Fibroblast of skin of back (primary cell): ENCODE measurements at regions not wholly inside any gene's neighbourhood (a gene's known extent, or its start where the extent isn't known, plus 50 kb on each side); places are given as distances from the start of the nearest gene placed in this dataset.
"Not testable (repeated sequence)": the region's sequence is repeated elsewhere in the genome, so short reads cannot be mapped to it uniquely, and the experiment has no call there.

Experiments used
- DNase-seq: peaks from one replicate; pipeline ENCODE4 v3.0.0-alpha.2; 2013

- DNase-seq: no peak
Observed at GRCh38 chr5:136453986-136454758, 88.8 kb upstream of the TRPC7 start.

DNA sequence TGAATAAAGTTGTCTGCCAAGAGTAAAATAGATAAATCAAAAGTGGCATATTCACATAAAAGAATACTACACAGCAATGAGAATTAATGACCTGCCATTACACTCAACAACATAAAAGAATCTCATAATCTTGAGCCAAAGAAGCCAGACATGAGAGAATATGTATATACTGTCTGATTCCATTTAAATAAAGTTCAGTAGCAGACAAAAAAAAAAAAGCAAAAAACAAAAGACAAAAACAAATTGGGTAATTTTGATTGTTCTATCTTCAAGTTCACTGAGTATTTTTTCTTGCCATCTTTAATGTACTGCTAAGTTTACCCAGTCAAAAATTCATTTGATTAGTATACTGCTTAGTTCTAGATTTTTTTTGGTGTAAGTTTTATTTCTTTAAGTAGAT, 87.9 kb upstream of the TRPC7 start:
- DNase-seq: no peak

DNA sequence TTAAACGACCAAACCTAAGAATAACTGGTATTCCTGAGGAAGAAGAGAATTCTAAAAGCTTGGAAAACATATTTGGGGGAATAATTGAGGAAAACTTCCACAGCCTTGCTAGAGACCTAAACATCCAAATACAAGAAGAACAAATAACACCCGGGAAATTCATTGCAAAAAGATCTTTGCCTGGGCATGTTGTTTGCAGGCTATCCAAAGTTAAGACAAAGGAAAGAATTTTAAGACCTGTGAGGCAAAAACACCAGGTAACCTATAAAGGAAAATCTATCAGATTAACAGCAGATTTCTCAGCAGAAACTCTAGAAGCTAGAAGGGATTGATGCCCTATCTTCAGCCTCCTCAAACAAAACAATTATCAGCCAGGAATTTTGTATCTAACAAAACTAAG, 82.2 kb upstream of the TRPC7 start:
- DNase-seq: not testable (repeated sequence)

DNA sequence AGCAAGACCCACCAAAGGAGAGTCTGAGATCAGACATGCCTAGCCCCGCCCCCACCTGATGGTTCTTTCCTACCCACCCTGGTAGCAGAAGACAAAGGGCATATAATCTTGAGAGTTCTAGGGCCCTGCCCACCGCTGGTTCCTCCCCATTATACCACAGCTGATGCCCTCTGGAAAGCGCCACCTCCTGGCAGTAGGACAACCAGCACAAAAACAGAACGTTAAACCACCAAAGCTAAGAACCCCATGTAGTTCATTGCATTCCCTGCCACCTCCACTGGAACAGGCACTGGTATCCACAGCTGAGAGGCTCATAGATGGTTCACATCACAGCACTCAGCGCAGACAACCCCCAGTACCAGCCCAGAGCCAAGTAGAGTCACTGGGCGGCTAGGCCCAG, 81.2 kb upstream of the TRPC7 start:
- no peak for DNase-seq

- DNase-seq: not testable (repeated sequence)
Observed at GRCh38 chr5:136444099-136444498, 78.8 kb upstream of the TRPC7 start.

GRCh38 chr5:136439367-136439766, 74.0 kb upstream of the TRPC7 start:
- DNase-seq: no peak

- DNase-seq: no peak
Observed at GRCh38 chr5:136435946-136436543, 70.7 kb upstream of the TRPC7 start.

DNA sequence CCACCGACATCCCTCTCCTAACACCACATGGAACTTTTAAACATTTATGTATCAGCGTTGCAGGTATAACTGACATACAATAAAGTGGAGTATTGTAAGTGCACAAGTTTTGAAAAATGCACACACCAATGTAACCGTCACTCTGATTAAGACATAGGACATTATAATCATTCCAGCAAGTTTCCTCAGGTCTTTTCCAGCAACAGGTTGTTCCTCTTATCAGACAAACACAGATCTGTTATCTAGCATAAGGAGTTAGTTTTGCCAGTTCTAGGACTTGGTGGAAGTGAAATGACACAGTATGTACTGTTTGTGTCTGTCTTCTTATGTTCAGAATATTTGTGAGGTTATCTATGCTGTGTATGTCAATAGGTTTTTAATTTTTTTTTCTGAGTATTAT, 69.5 kb upstream of the TRPC7 start:
- DNase-seq: no peak

DNA sequence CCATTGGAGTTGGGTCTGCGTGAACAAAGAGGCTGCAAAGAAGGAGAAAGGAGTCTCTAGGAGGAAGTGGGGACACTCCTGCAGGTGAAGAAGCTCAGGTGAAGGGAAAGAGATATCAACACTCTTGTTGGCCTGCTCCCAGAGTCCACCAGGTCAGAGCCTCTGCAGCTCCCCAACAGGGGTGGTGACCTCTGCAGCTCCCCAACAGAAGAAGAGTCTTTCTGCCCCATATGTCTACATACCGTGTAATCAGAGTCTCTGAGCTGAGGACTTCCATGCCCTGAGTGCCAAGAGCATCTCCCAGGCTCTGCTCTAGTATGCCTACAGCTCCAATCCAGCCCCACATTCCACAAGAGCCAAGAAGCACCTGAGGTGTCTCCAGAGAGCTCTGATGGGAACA, 67.4 kb upstream of the TRPC7 start:
- no peak for DNase-seq

DNA sequence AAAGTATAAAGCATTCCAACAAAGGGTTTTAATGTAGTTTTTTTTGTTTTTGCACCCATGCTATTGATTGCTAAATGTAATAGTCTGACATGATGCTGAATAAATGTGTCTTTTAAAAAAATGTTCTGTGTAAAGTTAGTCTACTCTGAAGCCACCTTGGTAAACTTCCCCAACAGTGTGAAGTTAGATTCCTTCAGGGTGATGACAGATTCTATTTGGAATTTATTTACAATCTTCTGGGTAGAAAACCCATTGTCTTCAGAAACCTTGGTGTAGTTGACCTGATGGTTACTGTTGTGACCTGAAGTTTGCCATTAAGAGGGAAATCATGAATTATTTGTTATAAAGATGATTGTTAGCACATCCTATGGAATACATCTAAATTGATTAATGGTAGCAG, 64.7 kb upstream of the TRPC7 start:
- DNase-seq: no peak

GRCh38 chr5:136427426-136427825, 62.1 kb upstream of the TRPC7 start:
- no peak for DNase-seq

GRCh38 chr5:136425921-136426320, 60.6 kb upstream of the TRPC7 start:
- DNase-seq: no peak

DNA sequence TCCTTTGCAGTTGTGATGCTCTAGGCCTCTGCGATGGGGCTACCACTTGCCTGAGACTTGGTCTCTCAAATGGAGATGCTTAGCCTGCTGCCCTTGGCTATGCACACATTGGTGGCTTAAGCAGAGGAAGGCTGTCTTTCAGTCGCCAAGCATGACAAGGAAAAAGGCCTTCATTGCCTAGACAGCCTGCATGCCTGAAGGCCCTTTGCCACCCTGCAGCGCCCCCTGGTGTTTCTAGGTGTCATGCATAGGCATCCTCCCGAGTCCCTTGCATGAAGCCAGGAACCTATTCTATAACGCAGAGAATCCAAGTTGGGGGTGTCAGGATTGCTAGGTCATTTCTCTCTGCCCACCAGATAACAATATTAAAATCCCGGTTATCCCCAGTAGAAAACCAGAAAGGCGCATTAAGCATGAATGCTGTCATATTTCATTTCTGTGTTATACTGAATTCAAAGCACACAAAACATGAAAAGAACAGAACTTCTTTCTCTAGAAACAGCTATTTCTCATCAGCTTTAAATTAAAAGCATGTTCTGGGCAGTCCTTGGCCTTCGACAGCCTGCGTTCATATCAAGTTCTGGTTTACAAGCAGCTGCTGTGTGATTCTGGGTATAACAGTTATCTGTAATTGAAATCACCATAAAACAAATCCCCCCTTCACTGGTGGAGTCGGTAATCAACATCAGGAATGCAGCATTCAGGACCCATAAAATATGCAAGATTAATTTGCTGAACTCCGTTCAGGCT, 59.7 kb upstream of the TRPC7 start:
- DNase-seq: peak; percentile 63

- DNase-seq: no peak
Observed at GRCh38 chr5:136423944-136424606, 58.7 kb upstream of the TRPC7 start.

- DNase-seq: no peak
Observed at GRCh38 chr5:136420168-136420898, 55.0 kb upstream of the TRPC7 start.

- DNase-seq: no peak
Observed at GRCh38 chr5:136418301-136418700, 53.0 kb upstream of the TRPC7 start.
